WTC11 (cell line): ENCODE measurements at regions not wholly inside any gene's neighbourhood (a gene's known extent, or its start where the extent isn't known, plus 50 kb on each side); places are given as distances from the start of the nearest gene placed in this dataset.

Experiments used
- ATAC-seq: fragments of 200-7000 bp; cut with Tn5 transposase; 2 replicates; pipeline ENCODE4 v1.10.0; 2021; ENCODE audit warnings: mild to moderate bottlenecking, moderate library complexity
- CTCF ChIA-PET: fragments of 300-600 bp; sonication (Branson Sonifier 250); formaldehyde crosslinking; loops from one replicate; lab custom pipeline; 2021; ENCODE audit warnings: antibody characterized with exemption; lab: Charles Lee
- POLR2A ChIA-PET: fragments of 350-600 bp; sonication (Branson Sonifier 250); formaldehyde crosslinking; loops from one replicate; lab custom pipeline; 2021; ENCODE audit warnings: antibody characterized with exemption; lab: Charles Lee
- DNase-seq: peaks from one replicate; pipeline ENCODE4 v3.0.0; 2021; ENCODE audit warnings: low spot score
- H3K27ac Mint-ChIP-seq: 2 replicates; pipeline ENCODE4 v1.8.0; 2021; ENCODE audit warnings: mixed read lengths
- H3K27me3 Mint-ChIP-seq: 2 replicates; pipeline ENCODE4 v1.8.0; 2021; ENCODE audit warnings: low read depth, mild to moderate bottlenecking, moderate library complexity, mixed read lengths
- H3K36me3 Mint-ChIP-seq: 2 replicates; pipeline ENCODE4 v1.8.0; 2021; ENCODE audit warnings: mixed read lengths
- H3K4me1 Mint-ChIP-seq: 2 replicates; pipeline ENCODE4 v1.8.0; 2022; ENCODE audit warnings: mixed read lengths
- H3K4me3 Mint-ChIP-seq: 2 replicates; pipeline ENCODE4 v1.8.0; 2021; ENCODE audit warnings: mild to moderate bottlenecking, moderate library complexity, mixed read lengths
- H3K9me3 Mint-ChIP-seq: 2 replicates; pipeline ENCODE4 v1.8.0; 2021; ENCODE audit warnings: mixed read lengths
- AFF4 ChIP-seq: sonication (generic); formaldehyde crosslinking; IDR thresholded peaks from 2 replicates; pipeline ENCODE4 v1.8.1; 2023; ENCODE audit warnings: mild to moderate bottlenecking, missing genetic modification reagents, borderline replicate concordance
- ESRRA ChIP-seq: sonication (generic); formaldehyde crosslinking; IDR thresholded peaks from 2 replicates; pipeline ENCODE4 v1.8.1; 2022; ENCODE audit warnings: mild to moderate bottlenecking, missing genetic modification reagents, borderline replicate concordance
- FOXK1 ChIP-seq: sonication (generic); formaldehyde crosslinking; IDR thresholded peaks from 2 replicates; pipeline ENCODE4 v1.8.0; 2022; ENCODE audit warnings: mild to moderate bottlenecking, moderate library complexity, missing genetic modification reagents
- GRHL2 ChIP-seq: fragments of 250-450 bp; sonication (Bioruptor Pico); IDR thresholded peaks from 2 replicates; pipeline ENCODE4 v1.8.0; 2022; ENCODE audit warnings: mild to moderate bottlenecking, moderate library complexity; ENCODE audit not compliant: insufficient replicate concordance, severe bottlenecking
- HMGA2 ChIP-seq: fragments of 250-450 bp; sonication (Bioruptor Pico); IDR thresholded peaks from 2 replicates; pipeline ENCODE4 v1.4.0; 2021; ENCODE audit warnings: mild to moderate bottlenecking, moderate library complexity
- HMGXB4 ChIP-seq: sonication (generic); formaldehyde crosslinking; IDR thresholded peaks from 2 replicates; pipeline ENCODE4 v1.8.1; 2023; ENCODE audit warnings: mild to moderate bottlenecking, moderate library complexity, missing genetic modification reagents
- IRF1 ChIP-seq: sonication (generic); formaldehyde crosslinking; IDR thresholded peaks from 2 replicates; pipeline ENCODE4 v1.8.0; 2023; ENCODE audit warnings: missing genetic modification reagents
- MLX ChIP-seq: sonication (generic); formaldehyde crosslinking; IDR thresholded peaks from 2 replicates; pipeline ENCODE4 v1.8.1; 2023; ENCODE audit warnings: mild to moderate bottlenecking, missing genetic modification reagents, moderate library complexity
- NFATC4 ChIP-seq: fragments of 250-450 bp; sonication (Bioruptor Pico); IDR thresholded peaks from 2 replicates; pipeline ENCODE4 v1.9.0; 2021; ENCODE audit warnings: mild to moderate bottlenecking
- NFYB ChIP-seq: sonication (generic); formaldehyde crosslinking; conservative IDR thresholded peaks from 2 replicates; pipeline ENCODE4 v1.8.0; 2022; ENCODE audit warnings: low read depth, missing genetic modification reagents
- RELA ChIP-seq: sonication (generic); formaldehyde crosslinking; IDR thresholded peaks from 2 replicates; pipeline ENCODE4 v1.8.1; 2022; ENCODE audit warnings: missing genetic modification reagents, mild to moderate bottlenecking, borderline replicate concordance
- RORB ChIP-seq: fragments of 250-450 bp; sonication (Bioruptor Pico); IDR thresholded peaks from 2 replicates; pipeline ENCODE4 v1.9.0; 2021; ENCODE audit warnings: mild to moderate bottlenecking
- STAT6 ChIP-seq: sonication (generic); formaldehyde crosslinking; conservative IDR thresholded peaks from 2 replicates; pipeline ENCODE4 v1.8.1; 2023; ENCODE audit warnings: mild to moderate bottlenecking, low read depth, missing genetic modification reagents, moderate library complexity
- ZNF396 ChIP-seq: fragments of 250-450 bp; sonication (Bioruptor Pico); IDR thresholded peaks from 2 replicates; pipeline ENCODE4 v1.8.0; 2021; ENCODE audit warnings: mild to moderate bottlenecking, moderate library complexity, borderline replicate concordance
- ZNF512 ChIP-seq: sonication (generic); formaldehyde crosslinking; IDR thresholded peaks from 2 replicates; pipeline ENCODE4 v1.8.1; 2022; ENCODE audit warnings: missing genetic modification reagents, borderline replicate concordance
- ZNF671 ChIP-seq: fragments of 250-450 bp; sonication (Bioruptor Pico); IDR thresholded peaks from 2 replicates; pipeline ENCODE4 v1.8.0; 2021; ENCODE audit warnings: mild to moderate bottlenecking

GRCh38 chr9:28610339-28610738 lies 1037.1 kb upstream of the C9orf72 start:
- Mint-ChIP-seq H3K4me1 (peaks cover 6% of the 10 kb centered on the region), H3K9me3 (no peaks in the 10 kb centered on the region), H3K27ac (no peak overlapping the region)
- POLR2A ChIA-PET = no interaction called here
- no peak for DNase-seq
- TF ChIP-seq ZNF512 (CRISPR knock-in tag) (no peak), NFYB (CRISPR knock-in tag) (no peak), MLX (no peak), IRF1 (CRISPR knock-in tag) (no peak), FOXK1 (CRISPR knock-in tag) (no peak)
- TF ChIP-seq, all 79 proteins: peak for 0
- no peaks in the 10 kb centered on the region for H3K27me3 Mint-ChIP-seq
- CTCF ChIA-PET = no interaction called here
- peak; percentile 48; the same call in 1 of the 2 replicates for ATAC-seq
- H3K36me3 Mint-ChIP-seq = no peaks in the 10 kb centered on the region
- H3K4me3 Mint-ChIP-seq = no peak overlapping the region

GRCh38 chr9:28616310-28616709 lies 1043.0 kb upstream of the C9orf72 start:
- CTCF ChIA-PET = no interaction called here
- ATAC-seq = no peak
- Mint-ChIP-seq H3K4me3 (no peak overlapping the region), H3K9me3 (no peaks in the 10 kb centered on the region), H3K27ac (no peak overlapping the region), H3K36me3 (no peaks in the 10 kb centered on the region), H3K27me3 (no peaks in the 10 kb centered on the region), H3K4me1 (no peaks in the 10 kb centered on the region)
- POLR2A ChIA-PET = no interaction called here
- no peak for DNase-seq
- TF ChIP-seq STAT6 (no peak), RELA (CRISPR knock-in tag) (no peak)

GRCh38 chr9:28620011-28620410 lies 1046.7 kb upstream of the C9orf72 start:
- Mint-ChIP-seq H3K4me1 (no peaks in the 10 kb centered on the region), H3K27ac (no peak overlapping the region), H3K9me3 (peaks cover 16% of the 10 kb centered on the region), H3K4me3 (no peak overlapping the region), H3K36me3 (peaks cover 8% of the 10 kb centered on the region; the same call in 1 of the 2 replicates), H3K27me3 (no peaks in the 10 kb centered on the region)
- DNase-seq (no peak), ATAC-seq (no peak)
- ChIA-PET CTCF (no interaction called here), POLR2A (no interaction called here)
- TF ChIP-seq NFATC4 (CRISPR knock-in tag) (no peak), ZNF671 (CRISPR knock-in tag) (no peak), RORB (no peak), HMGXB4 (no peak), GRHL2 (CRISPR knock-in tag) (no peak), FOXK1 (CRISPR knock-in tag) (no peak), HMGA2 (no peak), ESRRA (CRISPR knock-in tag) (no peak), ZNF396 (no peak), MLX (no peak), AFF4 (CRISPR knock-in tag) (no peak)
